GM12872 (cell line): ENCODE measurements at regions not wholly inside any gene's neighbourhood (a gene's known extent, or its start where the extent isn't known, plus 50 kb on each side); places are given as distances from the start of the nearest gene placed in this dataset.

Experiments used
- TF ChIP-seq, protein P1 (sequence below): IDR thresholded peaks from 3 replicates; pipeline ENCODE4 v1.5.1; 2011; ENCODE audit warnings: low read depth, mild to moderate bottlenecking, low read length, moderate library complexity; ENCODE audit not compliant: insufficient read depth

DNA sequence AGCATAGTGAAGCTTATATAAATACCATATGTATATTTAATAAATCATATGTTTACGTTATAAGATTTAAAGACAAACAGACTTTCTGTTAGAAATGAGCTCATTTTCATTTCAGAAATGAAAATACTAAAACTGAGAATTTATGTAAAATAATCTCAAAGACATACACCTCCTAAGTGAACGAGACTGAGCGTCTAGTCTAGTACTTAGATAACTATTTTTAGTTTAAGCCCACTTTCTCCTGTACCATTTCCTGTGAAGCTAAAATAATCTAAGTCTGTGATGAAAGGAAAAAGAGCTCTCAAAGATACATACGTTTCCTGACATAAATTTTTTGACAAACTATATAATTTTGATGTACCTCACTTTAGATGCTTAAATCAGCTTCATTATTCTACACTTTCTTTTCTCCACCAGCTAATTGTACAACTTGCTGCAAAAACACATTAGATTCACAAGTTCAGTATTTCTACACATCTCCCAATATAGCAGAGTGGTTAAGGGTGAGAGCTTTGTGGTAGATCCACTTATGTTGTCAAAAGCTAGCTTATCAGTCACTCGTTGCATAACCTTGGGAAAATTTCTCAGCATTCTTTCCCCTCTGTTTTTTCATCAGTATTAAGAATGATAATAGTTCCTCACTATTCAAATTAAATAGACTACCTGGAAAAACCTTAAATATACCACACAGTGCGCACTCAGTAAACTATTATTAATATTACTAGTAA lies 703.0 kb downstream of the PLOD2 start:
- TF ChIP-seq, protein P1, sequence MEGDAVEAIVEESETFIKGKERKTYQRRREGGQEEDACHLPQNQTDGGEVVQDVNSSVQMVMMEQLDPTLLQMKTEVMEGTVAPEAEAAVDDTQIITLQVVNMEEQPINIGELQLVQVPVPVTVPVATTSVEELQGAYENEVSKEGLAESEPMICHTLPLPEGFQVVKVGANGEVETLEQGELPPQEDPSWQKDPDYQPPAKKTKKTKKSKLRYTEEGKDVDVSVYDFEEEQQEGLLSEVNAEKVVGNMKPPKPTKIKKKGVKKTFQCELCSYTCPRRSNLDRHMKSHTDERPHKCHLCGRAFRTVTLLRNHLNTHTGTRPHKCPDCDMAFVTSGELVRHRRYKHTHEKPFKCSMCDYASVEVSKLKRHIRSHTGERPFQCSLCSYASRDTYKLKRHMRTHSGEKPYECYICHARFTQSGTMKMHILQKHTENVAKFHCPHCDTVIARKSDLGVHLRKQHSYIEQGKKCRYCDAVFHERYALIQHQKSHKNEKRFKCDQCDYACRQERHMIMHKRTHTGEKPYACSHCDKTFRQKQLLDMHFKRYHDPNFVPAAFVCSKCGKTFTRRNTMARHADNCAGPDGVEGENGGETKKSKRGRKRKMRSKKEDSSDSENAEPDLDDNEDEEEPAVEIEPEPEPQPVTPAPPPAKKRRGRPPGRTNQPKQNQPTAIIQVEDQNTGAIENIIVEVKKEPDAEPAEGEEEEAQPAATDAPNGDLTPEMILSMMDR = no peak

DNA sequence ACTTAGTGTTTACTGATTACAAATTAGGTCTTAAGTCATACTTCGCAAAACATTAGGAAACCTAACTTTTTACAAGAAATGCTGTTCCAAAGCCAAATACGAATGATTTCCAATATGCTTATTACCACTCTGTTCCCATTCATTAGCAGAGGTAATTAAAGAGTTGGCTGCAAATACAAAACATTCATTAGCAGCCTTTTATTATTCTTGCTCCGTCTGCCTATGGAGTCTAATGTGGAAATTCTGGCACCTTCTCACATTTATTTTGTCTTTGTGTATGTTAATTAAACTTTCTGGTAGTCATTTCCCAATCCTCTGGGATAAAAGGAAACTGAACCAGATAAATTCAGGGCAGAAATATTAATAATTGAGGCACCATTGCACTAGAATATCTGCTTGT lies 689.0 kb downstream of the PLOD2 start:
- TF ChIP-seq, protein P1 = no peak

DNA sequence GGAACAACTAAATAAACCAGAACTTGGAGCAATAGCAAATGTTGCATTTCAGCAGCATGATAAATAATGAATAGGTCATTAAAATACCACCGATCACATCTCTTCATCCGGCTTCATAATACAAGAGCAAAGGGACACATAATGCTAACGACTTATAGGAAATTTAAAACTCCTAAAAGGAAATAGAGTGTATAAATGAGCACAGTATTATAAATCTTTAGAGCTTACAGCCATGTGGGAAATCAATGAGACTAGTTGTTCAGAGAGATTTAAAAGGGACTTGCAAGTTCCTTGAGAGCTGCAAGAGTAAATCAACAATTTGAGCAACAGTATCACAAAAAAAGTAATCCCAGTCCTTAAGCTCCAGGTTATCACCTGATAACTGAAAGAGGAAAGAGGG lies 677.0 kb downstream of the PLOD2 start:
- TF ChIP-seq, protein P1 = no peak

DNA sequence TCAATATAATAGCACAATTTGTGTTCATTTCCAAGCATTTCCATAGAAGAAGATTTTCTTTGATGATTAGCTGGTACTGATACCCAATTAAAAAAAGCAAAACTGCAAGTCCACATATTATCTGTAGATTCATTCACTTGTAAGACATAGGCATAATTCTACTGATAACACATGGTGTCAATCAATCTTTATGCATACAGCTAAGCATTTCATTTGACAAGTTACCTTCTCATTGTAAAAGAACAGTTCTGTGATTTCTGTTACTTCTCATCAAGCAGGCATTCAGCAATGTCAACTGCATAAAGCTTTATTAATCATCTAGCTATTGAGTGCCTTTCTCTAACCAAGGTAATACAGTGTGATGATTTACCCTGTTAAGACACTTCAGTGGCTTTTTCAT lies 672.0 kb downstream of the PLOD2 start:
- TF ChIP-seq, protein P1 = no peak

DNA sequence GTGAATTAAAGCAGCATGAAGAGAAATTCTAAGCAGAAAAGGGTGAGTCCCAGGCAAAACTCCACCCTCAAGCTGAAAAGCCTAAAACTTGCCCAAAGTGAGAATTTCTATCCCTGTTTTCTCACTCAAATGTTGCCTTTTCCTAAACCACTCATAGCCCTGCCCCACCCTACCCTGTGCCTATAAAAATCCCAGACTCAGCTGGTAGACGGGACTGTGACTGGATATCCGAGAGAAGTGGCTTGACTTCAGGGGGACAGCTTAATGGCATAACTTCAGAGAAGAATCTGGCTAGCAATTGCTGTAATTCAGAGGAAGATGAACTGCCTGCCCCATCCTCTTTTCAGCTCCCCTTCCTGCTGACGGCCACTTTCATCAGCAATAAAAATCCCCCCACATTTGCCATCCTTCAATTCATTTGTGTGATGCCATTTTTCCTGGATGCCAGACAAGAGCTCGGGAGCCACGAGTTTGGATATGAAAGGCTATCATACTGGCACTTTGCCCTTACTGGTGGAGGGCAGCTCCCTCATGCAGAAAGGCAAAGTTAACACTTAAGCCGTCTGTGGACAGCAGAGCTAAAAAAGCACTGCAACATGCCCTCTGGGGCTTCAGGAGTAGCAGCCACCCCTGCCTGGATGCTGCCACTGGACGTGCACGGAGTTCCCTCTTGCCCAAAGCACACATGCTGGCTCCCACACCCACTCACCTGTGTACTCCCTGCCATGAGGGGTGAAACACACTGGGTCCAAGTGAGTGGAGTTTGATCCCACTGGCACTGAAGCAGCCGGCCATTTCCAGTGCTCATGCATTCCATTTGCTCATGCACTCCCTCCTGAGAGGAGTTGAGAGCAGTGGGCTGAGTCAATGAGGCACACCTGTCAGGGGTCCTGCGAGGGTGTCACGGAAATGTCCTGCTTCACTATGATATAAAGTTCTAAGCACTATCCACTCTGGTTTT lies 670.6 kb downstream of the PLOD2 start:
- TF ChIP-seq, protein P1 = no peak

DNA sequence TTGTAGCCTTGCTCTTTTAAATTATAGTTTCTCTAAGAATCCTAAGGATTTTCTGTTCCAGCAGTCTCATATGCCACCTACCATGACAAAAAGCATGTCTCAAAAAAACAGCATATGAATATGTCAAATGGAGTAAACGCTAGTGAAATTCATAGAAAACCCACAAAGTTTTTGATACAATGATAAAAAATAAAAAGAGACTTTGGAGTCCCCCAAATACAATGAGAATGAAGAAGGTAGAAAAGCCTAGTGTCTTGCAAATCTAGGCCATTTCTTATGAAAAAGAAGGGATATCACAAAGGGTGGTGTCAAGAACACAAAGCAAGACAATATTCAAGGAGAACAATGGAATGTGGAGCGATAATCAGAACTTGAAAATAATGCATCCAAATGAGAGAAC lies 668.5 kb downstream of the PLOD2 start:
- TF ChIP-seq, protein P1 = no peak

DNA sequence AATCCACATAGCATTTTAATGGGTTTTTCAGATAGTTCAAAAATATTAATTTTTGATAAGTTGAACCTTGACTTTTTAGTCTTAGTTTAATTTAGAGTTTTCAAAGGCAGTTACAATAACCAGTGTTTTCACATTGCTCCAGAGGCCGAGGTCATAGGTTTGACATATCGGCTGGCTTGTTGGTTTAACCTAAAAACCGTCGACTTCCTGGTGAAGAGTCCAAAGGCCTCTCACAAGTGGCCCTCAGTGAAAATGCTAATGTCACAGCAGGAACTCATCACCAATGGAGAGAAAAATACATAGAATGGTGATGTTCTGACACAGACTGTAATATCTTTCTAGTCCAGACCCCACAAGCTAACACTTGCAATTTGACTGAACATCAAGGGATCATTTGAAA lies 642.3 kb downstream of the PLOD2 start:
- TF ChIP-seq, protein P1 = no peak
